Caco-2 (cell line): ENCODE measurements at regions not wholly inside any gene's neighbourhood (a gene's known extent, or its start where the extent isn't known, plus 50 kb on each side); places are given as distances from the start of the nearest gene placed in this dataset.

Experiments used
- BruUV-seq: library from RNA; stranded (reverse); fragments of 400-500 nt; replicated peaks from 2 replicates; lab custom pipeline; 2021; lab: Mats Ljungman, UMichigan
- CTCF ChIA-PET: fragments of 300-600 bp; sonication (Branson Sonifier 250); formaldehyde crosslinking; loops from one replicate; lab custom pipeline; 2022; ENCODE audit warnings: antibody characterized with exemption; lab: Charles Lee
- POLR2A ChIA-PET: fragments of 300-600 bp; sonication (Branson Sonifier 250); formaldehyde crosslinking; loops from one replicate; lab custom pipeline; 2022; ENCODE audit warnings: antibody characterized with exemption; lab: Charles Lee
- DNase-seq, 2 experiments: peaks; one replicate each; pipeline versions ENCODE4 v3.0.0 to v3.0.0-alpha.2; 2020 to 2022
- H3K27me3 ChIP-seq: replicated peaks from 2 replicates; pipeline ENCODE4 v1.6.0; 2011; ENCODE audit warnings: low read length; ENCODE audit not compliant: control insufficient read depth, insufficient read depth
- H3K36me3 ChIP-seq: 2 replicates; pipeline ENCODE4 v1.5.1; 2011; ENCODE audit warnings: low read length; ENCODE audit not compliant: control insufficient read depth, insufficient read depth
- H3K4me1 ChIP-seq: fragments of 250-450 bp; sonication (Bioruptor Pico); 2 replicates; pipeline ENCODE4 v1.5.1; 2020; ENCODE audit warnings: mild to moderate bottlenecking
- H3K4me3 ChIP-seq: 2 replicates; pipeline ENCODE4 v1.5.1; 2011; ENCODE audit warnings: low read depth, mild to moderate bottlenecking, control low read depth, low read length
- H3K9me3 ChIP-seq: fragments of 250-450 bp; sonication (Bioruptor Pico); 2 replicates; pipeline ENCODE4 v1.5.1; 2020; ENCODE audit warnings: mild to moderate bottlenecking, moderate library complexity
- H3K27ac Mint-ChIP-seq: one replicate; pipeline ENCODE4 v1.8.0; 2022; ENCODE audit warnings: mixed read lengths; ENCODE audit not compliant: unreplicated experiment
- H3K27me3 Mint-ChIP-seq: one replicate; pipeline ENCODE4 v1.8.0; 2022; ENCODE audit warnings: mixed read lengths; ENCODE audit not compliant: insufficient read depth, unreplicated experiment
- H3K36me3 Mint-ChIP-seq: one replicate; pipeline ENCODE4 v1.8.0; 2022; ENCODE audit warnings: mild to moderate bottlenecking, mixed read lengths; ENCODE audit not compliant: insufficient read depth, unreplicated experiment
- H3K4me1 Mint-ChIP-seq: one replicate; pipeline ENCODE4 v1.8.0; 2022; ENCODE audit warnings: low read depth, mixed read lengths; ENCODE audit not compliant: unreplicated experiment
- H3K4me3 Mint-ChIP-seq: one replicate; pipeline ENCODE4 v1.8.0; 2022; ENCODE audit warnings: mild to moderate bottlenecking, moderate library complexity, mixed read lengths; ENCODE audit not compliant: unreplicated experiment
- H3K9me3 Mint-ChIP-seq: one replicate; pipeline ENCODE4 v1.8.0; 2022; ENCODE audit warnings: mixed read lengths; ENCODE audit not compliant: unreplicated experiment
- CTCF ChIP-seq, 2 experiments: fragments of 200-600 bp in 1 of 2; IDR thresholded peaks; 1 replicate in 1 of 2; 2 replicates in 1 of 2; pipeline versions ENCODE4 v1.5.1 to v1.8.0; 2011 to 2022; ENCODE audit warnings: antibody characterized with exemption in 1 of 2, control low read depth in 1 of 2, inconsistent platforms in 1 of 2, low read depth in 1 of 2, low read length in 1 of 2, mild to moderate bottlenecking in 1 of 2, moderate library complexity in 1 of 2; ENCODE audit not compliant: insufficient read depth in 1 of 2, severe bottlenecking in 1 of 2, unreplicated experiment in 1 of 2
- intact Hi-C: fragments of 100-400 bp; cut with micrococcal nuclease; formaldehyde crosslinking; loops from one replicate; pipeline ENCODE4 v1.10.0; 2022; ENCODE audit not compliant: unreplicated experiment

- ChIA-PET CTCF (no interaction called here), POLR2A (no interaction called here)
- no peak overlapping the region for H3K4me3 ChIP-seq
- Mint-ChIP-seq H3K4me3 (no peak overlapping the region), H3K27me3 (peaks cover 23% of the 10 kb centered on the region), H3K27ac (no peak overlapping the region), H3K4me1 (no peaks in the 10 kb centered on the region), H3K36me3 (no peaks in the 10 kb centered on the region), H3K9me3 (peaks cover 32% of the 10 kb centered on the region)
- H3K36me3 ChIP-seq: no peaks in the 10 kb centered on the region
- TF ChIP-seq CTCF (IDR thresholded peaks at IDR 0.05; ENCODE audit: insufficient read depth in 1 of 2, low read depth in 1 of 2, low read length in 1 of 2, severe bottlenecking in 1 of 2, unreplicated experiment in 1 of 2): no peak
- no peak for DNase-seq
- no peaks in the 10 kb centered on the region for H3K4me1 ChIP-seq
- intact Hi-C loops: no loop called here
- BruUV-seq: no TSS peak
- peaks cover 6% of the 10 kb centered on the region; the same call in 1 of the 2 replicates for H3K9me3 ChIP-seq
- H3K27me3 ChIP-seq: no peaks in the 10 kb centered on the region; the same call in 1 of the 2 replicates
Measured at GRCh38 chr22:49693416-49693815, 134.3 kb downstream of the BRD1 start.

- no peak for DNase-seq
- ChIA-PET CTCF (no interaction called here), POLR2A (no interaction called here)
- Mint-ChIP-seq H3K27ac (no peak overlapping the region), H3K36me3 (no peaks in the 10 kb centered on the region), H3K4me1 (no peaks in the 10 kb centered on the region), H3K27me3 (peaks cover 24% of the 10 kb centered on the region), H3K4me3 (no peak overlapping the region), H3K9me3 (peaks cover 28% of the 10 kb centered on the region)
- no peaks in the 10 kb centered on the region for H3K4me1 ChIP-seq
- intact Hi-C loops: no loop called here
- H3K27me3 ChIP-seq: no peaks in the 10 kb centered on the region; the same call in 1 of the 2 replicates
- no peak for TF ChIP-seq CTCF (IDR thresholded peaks at IDR 0.05; ENCODE audit: insufficient read depth in 1 of 2, low read depth in 1 of 2, low read length in 1 of 2, severe bottlenecking in 1 of 2, unreplicated experiment in 1 of 2)
- peaks cover 6% of the 10 kb centered on the region; the same call in 1 of the 2 replicates for H3K9me3 ChIP-seq
- no peaks in the 10 kb centered on the region for H3K36me3 ChIP-seq
- no TSS peak for BruUV-seq
- H3K4me3 ChIP-seq: no peak overlapping the region
Measured at GRCh38 chr22:49692499-49693225, 135.0 kb downstream of the BRD1 start.

- Histone ChIP-seq H3K4me3 (no peak overlapping the region), H3K9me3 (no peaks in the 10 kb centered on the region), H3K36me3 (no peaks in the 10 kb centered on the region), H3K27me3 (no peaks in the 10 kb centered on the region; the same call in 1 of the 2 replicates), H3K4me1 (no peaks in the 10 kb centered on the region)
- Mint-ChIP-seq H3K27me3 (peaks cover 26% of the 10 kb centered on the region), H3K36me3 (no peaks in the 10 kb centered on the region), H3K4me1 (no peaks in the 10 kb centered on the region), H3K9me3 (peaks cover 17% of the 10 kb centered on the region), H3K27ac (no peak overlapping the region), H3K4me3 (no peak overlapping the region)
- TF ChIP-seq CTCF (IDR thresholded peaks at IDR 0.05; ENCODE audit: insufficient read depth in 1 of 2, low read depth in 1 of 2, low read length in 1 of 2, severe bottlenecking in 1 of 2, unreplicated experiment in 1 of 2): no peak
- POLR2A ChIA-PET: no interaction called here
- DNase-seq: no peak
- CTCF ChIA-PET: no interaction called here
- intact Hi-C loops: no loop called here
- BruUV-seq: no TSS peak
Measured at GRCh38 chr22:49691256-49691655, 136.4 kb downstream of the BRD1 start.
